Suprapubic skin (tissue), 3 donors: ENCODE measurements at regions not wholly inside any gene's neighbourhood (a gene's known extent, or its start where the extent isn't known, plus 50 kb on each side); places are given as distances from the start of the nearest gene placed in this dataset.

ENCODE experiments used
- POLR2A ChIP-seq, 2 donors: fragments of 450-650 bp; IDR thresholded peaks; one replicate each; pipeline ENCODE4 v1.6.1; 2017; ENCODE audit warnings: antibody characterized with exemption in 2 of 2, mild to moderate bottlenecking in 2 of 2, moderate library complexity in 2 of 2
- TF ChIP-seq, protein P1 (sequence below), 2 donors: fragments of 200-600 bp in 1 of 2; fragments of 450-650 bp in 1 of 2; sonication (generic) in 1 of 2; IDR thresholded peaks; one replicate each; pipeline ENCODE4 v1.5.1; 2016 to 2019; ENCODE audit warnings: antibody characterized with exemption in 2 of 2, mild to moderate bottlenecking in 1 of 2, moderate library complexity in 1 of 2

DNA sequence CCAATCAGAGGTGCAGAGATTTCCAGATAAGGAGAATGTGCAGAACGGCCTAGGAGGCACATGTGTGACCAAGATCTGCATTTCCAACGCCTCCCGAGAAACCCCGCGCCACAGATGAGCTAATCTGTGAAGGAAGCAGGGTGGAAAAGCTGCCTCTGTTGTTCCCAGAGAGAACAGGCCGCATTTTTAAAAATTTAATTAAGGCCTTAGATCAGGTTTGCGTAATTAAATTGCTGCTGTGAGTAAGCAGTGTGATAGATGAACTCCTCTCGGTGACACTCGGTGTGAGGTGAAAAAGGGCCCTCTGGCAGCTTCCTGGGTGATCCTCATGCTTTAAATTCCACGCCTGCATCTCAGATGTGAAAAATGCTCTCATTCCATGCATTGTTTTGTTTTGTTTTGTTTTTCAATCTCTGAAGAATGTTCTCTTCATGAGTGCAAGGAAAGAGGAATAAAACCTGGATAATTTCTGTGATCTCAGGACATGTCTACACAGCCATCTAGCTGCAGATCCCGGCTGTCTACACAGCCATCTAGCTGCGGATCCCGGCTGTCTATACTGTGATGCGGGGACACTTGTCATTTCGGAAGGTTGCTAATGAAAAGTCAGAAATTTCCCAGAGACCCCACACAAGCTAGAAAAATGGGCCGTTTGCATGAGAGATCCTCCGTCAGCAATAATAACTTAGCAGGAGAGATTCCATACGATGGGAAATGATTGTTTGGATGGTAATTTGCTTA lies 1398.9 kb downstream of the BRD1 start:
- no peak for TF ChIP-seq POLR2A (IDR thresholded peaks at IDR 0.05)
- TF ChIP-seq, protein P1, sequence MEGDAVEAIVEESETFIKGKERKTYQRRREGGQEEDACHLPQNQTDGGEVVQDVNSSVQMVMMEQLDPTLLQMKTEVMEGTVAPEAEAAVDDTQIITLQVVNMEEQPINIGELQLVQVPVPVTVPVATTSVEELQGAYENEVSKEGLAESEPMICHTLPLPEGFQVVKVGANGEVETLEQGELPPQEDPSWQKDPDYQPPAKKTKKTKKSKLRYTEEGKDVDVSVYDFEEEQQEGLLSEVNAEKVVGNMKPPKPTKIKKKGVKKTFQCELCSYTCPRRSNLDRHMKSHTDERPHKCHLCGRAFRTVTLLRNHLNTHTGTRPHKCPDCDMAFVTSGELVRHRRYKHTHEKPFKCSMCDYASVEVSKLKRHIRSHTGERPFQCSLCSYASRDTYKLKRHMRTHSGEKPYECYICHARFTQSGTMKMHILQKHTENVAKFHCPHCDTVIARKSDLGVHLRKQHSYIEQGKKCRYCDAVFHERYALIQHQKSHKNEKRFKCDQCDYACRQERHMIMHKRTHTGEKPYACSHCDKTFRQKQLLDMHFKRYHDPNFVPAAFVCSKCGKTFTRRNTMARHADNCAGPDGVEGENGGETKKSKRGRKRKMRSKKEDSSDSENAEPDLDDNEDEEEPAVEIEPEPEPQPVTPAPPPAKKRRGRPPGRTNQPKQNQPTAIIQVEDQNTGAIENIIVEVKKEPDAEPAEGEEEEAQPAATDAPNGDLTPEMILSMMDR (IDR thresholded peaks at IDR 0.05), result no peak
